ENCODE measurements at regions not wholly inside any gene's neighbourhood (a gene's known extent, or its start where the extent isn't known, plus 50 kb on each side); places are given as distances from the start of the nearest gene placed in this dataset.
"Not testable (repeated sequence)": the region's sequence is repeated elsewhere in the genome, so short reads cannot be mapped to it uniquely, and the experiment has no call there.

DNA sequence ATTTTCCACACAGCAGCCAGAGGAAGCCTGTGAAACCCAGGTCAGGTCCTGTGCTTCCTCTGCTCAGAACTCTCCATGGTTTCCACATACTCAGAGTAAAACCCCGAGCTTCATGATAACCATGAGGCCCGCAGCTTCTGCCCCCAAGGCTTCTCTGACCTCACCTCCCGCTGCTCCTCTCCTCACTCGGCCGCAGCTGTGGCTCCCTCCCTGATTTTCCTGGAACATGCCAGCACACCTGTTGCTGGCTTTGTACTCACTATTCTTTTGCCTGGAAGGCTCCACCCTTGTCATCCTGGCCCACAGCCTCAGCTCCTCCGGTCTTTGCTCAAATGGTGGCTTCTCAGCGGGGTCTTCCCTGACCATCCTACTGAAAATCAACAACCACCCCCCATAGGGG lies 341.7 kb downstream of the PREX1 start:
- Histone ChIP-seq H2BK12ac (ENCODE audit: low read length) (no peak overlapping the region), H3K4me1 (ENCODE audit: control insufficient read depth in 1 of 2, insufficient read depth in 2 of 2, low read length in 2 of 2) (peaks cover 4 to 11% of the 10 kb centered on the region in 2 experiments), H3K18ac (ENCODE audit: low read length) (no peak overlapping the region), H2AK5ac (ENCODE audit: low read length) (no peak overlapping the region), H2AFZ (ENCODE audit: insufficient read depth, low read length, poor library complexity) (no peak overlapping the region), H3K23ac (ENCODE audit: low read length) (no peak overlapping the region), H3K36me3 (ENCODE audit: control insufficient read depth in 1 of 2, insufficient read depth in 2 of 2, low read length in 2 of 2) (no peaks in the 10 kb centered on the region), H3K14ac (ENCODE audit: low read length) (no peak overlapping the region), H3K4ac (ENCODE audit: low read depth, low read length) (no peak overlapping the region), H3K9me3 (ENCODE audit: insufficient read depth, low read depth, low read length) (no peaks in the 10 kb centered on the region), H3K4me3 (ENCODE audit: low read depth, low read length) (no peak overlapping the region), H3K27ac (ENCODE audit: low read depth, low read length) (no peak overlapping the region), H3K9ac (ENCODE audit: low read length) (no peak overlapping the region), H3K27me3 (ENCODE audit: insufficient read depth, low read length) (no peaks in the 10 kb centered on the region), H2BK120ac (ENCODE audit: insufficient read depth, low read length, poor library complexity) (peak overlapping the region; percentile 69), H4K8ac (ENCODE audit: low read depth, low read length) (no peak overlapping the region), H3K4me2 (ENCODE audit: low read length) (no peak overlapping the region), H4K91ac (ENCODE audit: low read depth, low read length) (peak overlapping the region; percentile 19), H3K79me1 (ENCODE audit: low read length) (peaks cover 5% of the 10 kb centered on the region), H3K79me2 (ENCODE audit: control insufficient read depth, insufficient read depth, low read length, poor library complexity) (no peaks in the 10 kb centered on the region), H4K12ac (ENCODE audit: low read depth, low read length) (no peak overlapping the region), H2BK5ac (ENCODE audit: low read depth, low read length, poor library complexity) (no peak overlapping the region)
- DNase-seq = no peak
- no CpG with 5 or more reads among the region's 7 CpGs for WGBS (ENCODE audit: extremely low coverage, insufficient coverage, insufficient read length)

DNA sequence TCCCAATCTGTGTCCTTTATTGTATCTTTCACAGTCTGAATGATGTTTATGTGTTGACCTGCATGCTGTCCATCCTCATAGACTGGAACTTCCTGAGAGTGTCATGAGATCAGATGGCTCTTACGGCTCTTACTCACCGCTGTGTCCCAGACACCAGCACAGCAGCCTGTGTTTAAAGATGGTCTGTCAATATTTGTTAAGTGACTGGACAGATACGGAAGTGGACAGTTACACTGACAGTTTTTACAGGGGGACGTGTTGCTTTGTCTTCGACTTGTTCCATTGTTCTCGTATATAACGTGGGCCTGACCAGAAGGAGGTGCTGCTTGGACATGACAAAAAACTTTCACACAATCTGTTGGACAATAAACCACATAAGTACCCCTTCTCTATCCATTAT lies 342.6 kb downstream of the PREX1 start:
- H3K79me1 ChIP-seq (ENCODE audit: low read length); H3K79me2 ChIP-seq (ENCODE audit: control insufficient read depth, insufficient read depth, low read length, poor library complexity); H4K91ac ChIP-seq (ENCODE audit: low read depth, low read length); H3K14ac ChIP-seq (ENCODE audit: low read length); H3K23ac ChIP-seq (ENCODE audit: low read length); H3K36me3 ChIP-seq (ENCODE audit: control insufficient read depth in 1 of 2, insufficient read depth in 2 of 2, low read length in 2 of 2); H3K4me3 ChIP-seq (ENCODE audit: low read depth, low read length); DNase-seq; H4K12ac ChIP-seq (ENCODE audit: low read depth, low read length); H2BK5ac ChIP-seq (ENCODE audit: low read depth, low read length, poor library complexity); H3K9me3 ChIP-seq (ENCODE audit: insufficient read depth, low read depth, low read length); H3K9ac ChIP-seq (ENCODE audit: low read length); H4K8ac ChIP-seq (ENCODE audit: low read depth, low read length); H2BK12ac ChIP-seq (ENCODE audit: low read length); H2AK5ac ChIP-seq (ENCODE audit: low read length); H3K4me2 ChIP-seq (ENCODE audit: low read length); H3K18ac ChIP-seq (ENCODE audit: low read length); H2AFZ ChIP-seq (ENCODE audit: insufficient read depth, low read length, poor library complexity); H3K4ac ChIP-seq (ENCODE audit: low read depth, low read length); H2BK120ac ChIP-seq (ENCODE audit: insufficient read depth, low read length, poor library complexity); H3K27me3 ChIP-seq (ENCODE audit: insufficient read depth, low read length); H3K27ac ChIP-seq (ENCODE audit: low read depth, low read length): not testable (repeated sequence)
- WGBS (ENCODE audit: extremely low coverage, insufficient coverage, insufficient read length) = no CpG with 5 or more reads among the region's 7 CpGs
- H3K4me1 ChIP-seq (ENCODE audit: control insufficient read depth in 1 of 2, insufficient read depth in 2 of 2, low read length in 2 of 2) = peaks cover 4 to 11% of the 10 kb centered on the region in 2 experiments

DNA sequence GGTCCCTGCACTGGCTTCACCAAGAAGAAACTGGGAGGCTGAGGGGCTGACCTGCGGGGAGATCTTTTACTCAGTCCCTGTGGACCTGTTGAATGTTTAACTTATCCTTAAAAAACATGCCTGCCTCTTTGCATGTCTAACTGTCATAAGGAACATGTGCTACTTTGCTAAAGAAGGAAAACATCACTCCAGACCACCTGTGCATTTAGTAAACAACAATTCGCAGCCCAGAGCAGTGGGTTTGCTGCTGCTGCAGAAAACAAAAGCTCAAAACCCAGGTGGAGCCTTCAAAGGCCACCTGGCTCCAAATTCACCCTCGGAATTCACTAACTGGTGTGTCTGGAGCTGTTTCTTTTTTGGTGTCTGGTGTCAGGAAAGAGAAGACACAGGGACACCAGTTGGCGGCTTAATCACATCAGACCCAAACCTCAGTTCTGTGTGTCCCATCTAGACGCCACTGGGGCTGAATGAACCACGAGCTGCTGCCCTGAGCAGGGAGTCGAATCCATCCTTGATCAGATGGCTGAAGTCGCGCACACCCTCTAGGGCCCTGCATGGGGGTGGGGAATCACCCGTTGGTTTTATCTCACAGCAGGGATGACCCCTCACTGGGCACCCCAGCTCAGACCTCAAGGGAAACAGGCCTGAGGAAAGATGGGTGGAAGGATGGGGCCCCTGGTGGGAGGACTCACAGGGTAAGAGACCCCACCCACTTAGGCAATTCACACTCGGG lies 344.3 kb downstream of the PREX1 start:
- Histone ChIP-seq H3K79me2 (ENCODE audit: control insufficient read depth, insufficient read depth, low read length, poor library complexity) (no peaks in the 10 kb centered on the region), H2BK120ac (ENCODE audit: insufficient read depth, low read length, poor library complexity) (no peak overlapping the region), H4K8ac (ENCODE audit: low read depth, low read length) (no peak overlapping the region), H3K4me1 (ENCODE audit: control insufficient read depth in 1 of 2, insufficient read depth in 2 of 2, low read length in 2 of 2) (peaks cover 4 to 10% of the 10 kb centered on the region in 2 experiments), H3K36me3 (ENCODE audit: control insufficient read depth in 1 of 2, insufficient read depth in 2 of 2, low read length in 2 of 2) (no peaks in the 10 kb centered on the region), H3K18ac (ENCODE audit: low read length) (no peak overlapping the region), H2BK12ac (ENCODE audit: low read length) (no peak overlapping the region), H3K9ac (ENCODE audit: low read length) (no peak overlapping the region), H3K4me2 (ENCODE audit: low read length) (no peak overlapping the region), H3K4ac (ENCODE audit: low read depth, low read length) (no peak overlapping the region), H2AFZ (ENCODE audit: insufficient read depth, low read length, poor library complexity) (no peak overlapping the region), H4K91ac (ENCODE audit: low read depth, low read length) (no peak overlapping the region), H3K79me1 (ENCODE audit: low read length) (peaks cover 5% of the 10 kb centered on the region), H3K27me3 (ENCODE audit: insufficient read depth, low read length) (no peaks in the 10 kb centered on the region), H3K9me3 (ENCODE audit: insufficient read depth, low read depth, low read length) (peaks cover 1% of the 10 kb centered on the region), H3K4me3 (ENCODE audit: low read depth, low read length) (no peak overlapping the region), H3K27ac (ENCODE audit: low read depth, low read length) (no peak overlapping the region), H3K14ac (ENCODE audit: low read length) (no peak overlapping the region), H2AK5ac (ENCODE audit: low read length) (no peak overlapping the region), H3K23ac (ENCODE audit: low read length) (no peak overlapping the region), H4K12ac (ENCODE audit: low read depth, low read length) (no peak overlapping the region), H2BK5ac (ENCODE audit: low read depth, low read length, poor library complexity) (no peak overlapping the region)
- no CpG with 5 or more reads among the region's 11 CpGs for WGBS (ENCODE audit: extremely low coverage, insufficient coverage, insufficient read length)
- no peak for DNase-seq

DNA sequence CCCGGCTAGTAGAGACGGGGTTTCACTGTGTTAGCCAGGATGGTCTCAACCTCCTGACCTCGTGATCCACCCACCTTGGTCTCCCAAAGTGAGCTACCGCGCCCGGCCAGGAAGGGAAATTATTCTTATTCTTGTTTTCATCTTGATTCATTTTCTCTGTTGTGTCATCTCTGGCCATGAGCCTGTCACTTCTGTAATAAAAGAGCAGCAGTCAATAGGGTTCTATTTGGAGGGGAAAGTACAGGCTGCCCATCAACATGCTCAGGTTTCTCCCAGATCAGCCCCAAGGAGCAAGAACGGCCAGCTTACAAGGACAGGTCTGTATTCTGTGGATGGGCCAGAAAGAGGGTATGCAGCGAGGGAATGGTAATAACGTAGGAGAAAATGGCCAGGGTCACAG lies 345.0 kb downstream of the PREX1 start:
- no peak overlapping the region for H2AFZ ChIP-seq (ENCODE audit: insufficient read depth, low read length, poor library complexity)
- peaks cover 1% of the 10 kb centered on the region for H3K9me3 ChIP-seq (ENCODE audit: insufficient read depth, low read depth, low read length)
- no peaks in the 10 kb centered on the region for H3K36me3 ChIP-seq (ENCODE audit: control insufficient read depth in 1 of 2, insufficient read depth in 2 of 2, low read length in 2 of 2)
- H2BK12ac ChIP-seq (ENCODE audit: low read length) = no peak overlapping the region
- H3K23ac ChIP-seq (ENCODE audit: low read length) = no peak overlapping the region
- H3K27ac ChIP-seq (ENCODE audit: low read depth, low read length) = no peak overlapping the region
- no peak overlapping the region for H2BK5ac ChIP-seq (ENCODE audit: low read depth, low read length, poor library complexity)
- peaks cover 4 to 8% of the 10 kb centered on the region in 2 experiments for H3K4me1 ChIP-seq (ENCODE audit: control insufficient read depth in 1 of 2, insufficient read depth in 2 of 2, low read length in 2 of 2)
- no peak for DNase-seq
- H3K14ac ChIP-seq (ENCODE audit: low read length) = no peak overlapping the region
- no CpG with 5 or more reads among the region's 9 CpGs for WGBS (ENCODE audit: extremely low coverage, insufficient coverage, insufficient read length)
- no peak overlapping the region for H3K4me2 ChIP-seq (ENCODE audit: low read length)
- H3K79me1 ChIP-seq (ENCODE audit: low read length) = peaks cover 5% of the 10 kb centered on the region
- no peak overlapping the region for H4K91ac ChIP-seq (ENCODE audit: low read depth, low read length)
- no peak overlapping the region for H3K18ac ChIP-seq (ENCODE audit: low read length)
- H3K79me2 ChIP-seq (ENCODE audit: control insufficient read depth, insufficient read depth, low read length, poor library complexity) = no peaks in the 10 kb centered on the region
- no peak overlapping the region for H4K8ac ChIP-seq (ENCODE audit: low read depth, low read length)
- no peak overlapping the region for H2BK120ac ChIP-seq (ENCODE audit: insufficient read depth, low read length, poor library complexity)
- H3K27me3 ChIP-seq (ENCODE audit: insufficient read depth, low read length) = no peaks in the 10 kb centered on the region
- no peak overlapping the region for H3K4me3 ChIP-seq (ENCODE audit: low read depth, low read length)
- H3K9ac ChIP-seq (ENCODE audit: low read length) = no peak overlapping the region
- no peak overlapping the region for H4K12ac ChIP-seq (ENCODE audit: low read depth, low read length)
- no peak overlapping the region for H2AK5ac ChIP-seq (ENCODE audit: low read length)
- no peak overlapping the region for H3K4ac ChIP-seq (ENCODE audit: low read depth, low read length)
